Keratinocyte (primary cell): ENCODE measurements at regions not wholly inside any gene's neighbourhood (a gene's known extent, or its start where the extent isn't known, plus 50 kb on each side); places are given as distances from the start of the nearest gene placed in this dataset.
A peak's percentile ranks its signal among the peaks of the same experiment; 100 is the strongest.

Experiments
- DNase-seq: peaks from one replicate; pipeline ENCODE4 v3.0.0-alpha.2; 2011; ENCODE audit warnings: low read depth, missing footprints, low spot score
- FAIRE-seq: peaks from 2 replicates; lab custom pipeline; 2011; peaks lifted over from hg19 to GRCh38; lab: Jason Lieb, UNC
- H2AFZ ChIP-seq: 2 replicates; pipeline ENCODE4 v1.6.0; 2012; ENCODE audit warnings: low read length, control low read depth, inconsistent platforms; ENCODE audit not compliant: control insufficient read depth
- H3K27ac ChIP-seq: 2 replicates; pipeline ENCODE4 v1.5.1; 2011; ENCODE audit warnings: low read length; ENCODE audit not compliant: control insufficient read depth, insufficient read depth
- H3K27me3 ChIP-seq: 3 replicates; pipeline ENCODE4 v1.6.0; 2011; ENCODE audit warnings: low read length; ENCODE audit not compliant: control insufficient read depth, insufficient read depth; ENCODE audit errors: extremely low read depth
- H3K36me3 ChIP-seq, 2 experiments: 2 replicates in 1 of 2; 3 replicates in 1 of 2; pipeline ENCODE4 v1.5.1; 2011; ENCODE audit warnings: low read length in 2 of 2, mild to moderate bottlenecking in 1 of 2; ENCODE audit not compliant: control insufficient read depth in 2 of 2, insufficient read depth in 2 of 2; ENCODE audit errors: extremely low read depth in 1 of 2
- H3K4me1 ChIP-seq: 3 replicates; pipeline ENCODE4 v1.5.1; 2011; ENCODE audit warnings: low read length; ENCODE audit not compliant: control insufficient read depth, insufficient read depth; ENCODE audit errors: extremely low read depth
- H3K4me2 ChIP-seq: 3 replicates; pipeline ENCODE4 v1.6.0; 2011; ENCODE audit warnings: low read depth, low read length; ENCODE audit not compliant: control insufficient read depth, insufficient read depth; ENCODE audit errors: extremely low read depth
- H3K4me3 ChIP-seq, 3 experiments: fragments of 200-600 bp in 1 of 3; sonication (generic) in 1 of 3; 2 replicates in 2 of 3; 3 replicates in 1 of 3; pipeline ENCODE4 v1.5.1; 2011 to 2016; ENCODE audit warnings: low read length in 3 of 3, mild to moderate bottlenecking in 3 of 3, control low read depth in 2 of 3, inconsistent platforms in 1 of 3, low read depth in 1 of 3, mixed read lengths in 1 of 3, mixed run types in 1 of 3, moderate library complexity in 1 of 3; ENCODE audit not compliant: control insufficient read depth in 2 of 3, insufficient read depth in 2 of 3; ENCODE audit errors: extremely low read depth in 1 of 3
- H3K79me2 ChIP-seq: 2 replicates; pipeline ENCODE4 v1.6.0; 2012; ENCODE audit warnings: low read length; ENCODE audit not compliant: control insufficient read depth, insufficient read depth
- H3K9ac ChIP-seq: 3 replicates; pipeline ENCODE4 v1.6.0; 2011; ENCODE audit warnings: low read length; ENCODE audit not compliant: control insufficient read depth, insufficient read depth; ENCODE audit errors: extremely low read depth
- H3K9me1 ChIP-seq: 3 replicates; pipeline ENCODE4 v1.6.0; 2011; ENCODE audit warnings: low read length; ENCODE audit not compliant: control insufficient read depth, insufficient read depth; ENCODE audit errors: extremely low read depth
- H3K9me3 ChIP-seq: 2 replicates; pipeline ENCODE4 v1.5.1; 2012; ENCODE audit warnings: low read depth, low read length; ENCODE audit not compliant: control insufficient read depth
- H4K20me1 ChIP-seq: 3 replicates; pipeline ENCODE4 v1.6.0; 2011; ENCODE audit warnings: low read length; ENCODE audit not compliant: control insufficient read depth, insufficient read depth; ENCODE audit errors: extremely low read depth
- EZH2 ChIP-seq: IDR thresholded peaks from one replicate; pipeline ENCODE4 v1.6.1; 2012; ENCODE audit warnings: inconsistent platforms, mild to moderate bottlenecking, low read length, moderate library complexity
- dilution Hi-C: fragments of 300-500 bp; cut with MboI; formaldehyde crosslinking; loops from one replicate; pipeline ENCODE4 v1.7.0; 2020; ENCODE audit warnings: low sequenced_read_pairs; ENCODE audit not compliant: extremely low pct_ligation_motif_present
- TF ChIP-seq, protein P1 (sequence below), 3 experiments: IDR thresholded peaks in 1 of 3; conservative IDR thresholded peaks in 1 of 3; optimal IDR thresholded peaks in 1 of 3; 2 replicates in 2 of 3; 3 replicates in 1 of 3; pipeline versions ENCODE3 to v1.5.1; 2011; ENCODE audit warnings: low read length in 3 of 3, mild to moderate bottlenecking in 3 of 3, moderate library complexity in 2 of 3, control low read depth in 1 of 3, inconsistent platforms in 1 of 3; ENCODE audit not compliant: insufficient read depth in 2 of 3; ENCODE audit errors: extremely low read depth in 1 of 3

DNA sequence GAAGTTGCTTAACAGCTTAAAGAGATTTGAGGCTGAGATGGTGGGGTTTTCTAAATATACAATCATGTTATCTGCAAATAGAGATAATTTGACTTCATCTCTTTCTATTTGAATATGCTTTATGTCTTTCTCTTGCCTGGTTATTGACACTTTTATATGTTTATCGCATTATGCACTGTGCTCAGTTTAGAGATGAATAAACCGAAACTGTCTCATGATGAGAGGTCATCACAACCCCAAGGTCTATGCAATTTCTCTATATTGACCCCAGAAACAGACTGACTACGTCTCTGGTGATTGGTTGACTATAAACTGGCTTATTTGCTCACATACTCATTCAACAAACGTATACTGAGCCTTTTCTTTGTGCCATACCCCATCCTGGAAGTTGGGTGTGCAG lies 117.9 kb upstream of the NRIP1 start:
- Histone ChIP-seq H3K4me3 (no peak overlapping the region), H3K36me3 (no peaks in the 10 kb centered on the region), H3K79me2 (no peaks in the 10 kb centered on the region), H3K27me3 (no peaks in the 10 kb centered on the region), H3K4me1 (peaks cover 16% of the 10 kb centered on the region), H2AFZ (no peak overlapping the region), H4K20me1 (no peaks in the 10 kb centered on the region), H3K4me2 (no peak overlapping the region), H3K9me3 (no peaks in the 10 kb centered on the region), H3K27ac (no peak overlapping the region), H3K9ac (no peak overlapping the region), H3K9me1 (no peaks in the 10 kb centered on the region)
- no peak for TF ChIP-seq EZH2
- TF ChIP-seq, protein P1, sequence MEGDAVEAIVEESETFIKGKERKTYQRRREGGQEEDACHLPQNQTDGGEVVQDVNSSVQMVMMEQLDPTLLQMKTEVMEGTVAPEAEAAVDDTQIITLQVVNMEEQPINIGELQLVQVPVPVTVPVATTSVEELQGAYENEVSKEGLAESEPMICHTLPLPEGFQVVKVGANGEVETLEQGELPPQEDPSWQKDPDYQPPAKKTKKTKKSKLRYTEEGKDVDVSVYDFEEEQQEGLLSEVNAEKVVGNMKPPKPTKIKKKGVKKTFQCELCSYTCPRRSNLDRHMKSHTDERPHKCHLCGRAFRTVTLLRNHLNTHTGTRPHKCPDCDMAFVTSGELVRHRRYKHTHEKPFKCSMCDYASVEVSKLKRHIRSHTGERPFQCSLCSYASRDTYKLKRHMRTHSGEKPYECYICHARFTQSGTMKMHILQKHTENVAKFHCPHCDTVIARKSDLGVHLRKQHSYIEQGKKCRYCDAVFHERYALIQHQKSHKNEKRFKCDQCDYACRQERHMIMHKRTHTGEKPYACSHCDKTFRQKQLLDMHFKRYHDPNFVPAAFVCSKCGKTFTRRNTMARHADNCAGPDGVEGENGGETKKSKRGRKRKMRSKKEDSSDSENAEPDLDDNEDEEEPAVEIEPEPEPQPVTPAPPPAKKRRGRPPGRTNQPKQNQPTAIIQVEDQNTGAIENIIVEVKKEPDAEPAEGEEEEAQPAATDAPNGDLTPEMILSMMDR (optimal IDR thresholded peaks at IDR 0.05 in 1 of 3, IDR thresholded peaks at IDR 0.05 in 1 of 3, conservative IDR thresholded peaks at IDR 0.05 in 1 of 3; ENCODE audit: extremely low read depth in 1 of 3, insufficient read depth in 2 of 3, low read length in 3 of 3): no peak
- FAIRE-seq (no peak), DNase-seq (no peak)
- dilution Hi-C loops: no loop called here

DNA sequence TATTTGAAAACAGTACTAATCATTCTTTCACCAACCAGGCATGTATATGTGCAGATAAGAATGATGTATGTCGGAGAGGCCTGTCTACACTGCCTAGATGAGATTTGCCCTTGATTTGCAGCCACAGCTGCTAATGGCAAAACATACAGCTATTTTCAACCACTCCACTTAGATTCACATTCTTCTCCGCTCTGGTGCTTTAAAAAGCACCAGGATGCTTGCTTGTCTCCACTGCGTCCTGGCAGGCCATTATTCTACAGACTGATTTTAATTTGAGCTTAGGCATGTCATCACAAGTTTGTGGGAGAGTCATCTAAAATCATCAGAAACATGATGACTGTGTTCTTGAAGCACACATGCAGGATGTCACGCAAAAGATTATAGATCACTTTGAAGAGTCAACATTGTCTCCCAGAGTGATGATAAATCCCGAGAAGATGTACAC lies 119.0 kb upstream of the NRIP1 start:
- no peaks in the 10 kb centered on the region for H3K9me3 ChIP-seq
- no peaks in the 10 kb centered on the region for H3K79me2 ChIP-seq
- no peaks in the 10 kb centered on the region for H3K27me3 ChIP-seq
- peak overlapping the region; percentile 76 for H2AFZ ChIP-seq
- no peaks in the 10 kb centered on the region for H4K20me1 ChIP-seq
- H3K27ac ChIP-seq: peak overlapping the region; percentile 71
- H3K4me1 ChIP-seq: peaks cover 16% of the 10 kb centered on the region
- H3K9me1 ChIP-seq: no peaks in the 10 kb centered on the region
- peak; percentile 81 for DNase-seq
- peak overlapping the region; percentile 65 for H3K4me2 ChIP-seq
- H3K9ac ChIP-seq: no peak overlapping the region
- dilution Hi-C loops: no loop called here
- H3K36me3 ChIP-seq: no peaks in the 10 kb centered on the region
- H3K4me3 ChIP-seq: no peak overlapping the region
- TF ChIP-seq EZH2: no peak
- TF ChIP-seq, protein P1 (optimal IDR thresholded peaks at IDR 0.05 in 1 of 3, IDR thresholded peaks at IDR 0.05 in 1 of 3, conservative IDR thresholded peaks at IDR 0.05 in 1 of 3; ENCODE audit: extremely low read depth in 1 of 3, insufficient read depth in 2 of 3, low read length in 3 of 3): no peak
- FAIRE-seq: peak; percentile 96
